LNCaP clone FGC (cell line): ENCODE measurements at regions not wholly inside any gene's neighbourhood (a gene's known extent, or its start where the extent isn't known, plus 50 kb on each side); places are given as distances from the start of the nearest gene placed in this dataset.

Experiments
- DNase-seq: peaks from one replicate; pipeline ENCODE4 v3.0.0-alpha.2; 2011; ENCODE audit warnings: low read depth
- H3K4me3 ChIP-seq: 2 replicates; pipeline ENCODE4 v1.5.1; 2011; ENCODE audit warnings: mild to moderate bottlenecking, low read depth, low read length, control low read depth
- TF ChIP-seq, protein P1 (sequence below): IDR thresholded peaks from 2 replicates; pipeline ENCODE4 v1.5.1; 2012; ENCODE audit warnings: mild to moderate bottlenecking; ENCODE audit not compliant: control insufficient read depth, insufficient read depth; ENCODE audit errors: extremely low read depth

DNA sequence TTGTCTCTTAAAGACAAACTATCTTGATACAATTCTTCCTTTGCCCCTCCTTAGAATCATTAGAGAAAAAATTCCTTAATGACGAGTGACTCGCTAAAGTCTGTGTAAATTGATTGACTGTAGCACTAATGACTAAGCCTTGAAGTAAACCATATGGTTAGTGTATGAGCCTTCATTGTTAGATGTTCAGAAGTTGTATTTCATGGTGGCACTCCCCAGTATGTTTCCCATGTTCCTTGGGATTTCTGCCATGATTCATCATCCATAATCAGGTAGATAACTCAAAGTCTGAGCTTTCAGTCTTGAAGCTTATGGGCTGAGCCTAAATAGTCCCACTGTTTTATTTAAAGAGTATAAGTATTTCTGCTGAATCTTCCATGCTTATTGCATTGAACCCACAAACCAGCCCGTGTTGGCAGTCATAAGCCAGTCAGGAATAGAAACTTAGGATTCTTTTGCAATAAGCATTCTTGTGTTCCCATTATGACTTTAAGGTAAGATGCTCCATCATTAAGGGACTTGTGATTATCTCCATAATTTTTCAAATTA lies 371.2 kb upstream of the RARB start:
- no peak for DNase-seq
- H3K4me3 ChIP-seq = no peak overlapping the region
- TF ChIP-seq, protein P1, sequence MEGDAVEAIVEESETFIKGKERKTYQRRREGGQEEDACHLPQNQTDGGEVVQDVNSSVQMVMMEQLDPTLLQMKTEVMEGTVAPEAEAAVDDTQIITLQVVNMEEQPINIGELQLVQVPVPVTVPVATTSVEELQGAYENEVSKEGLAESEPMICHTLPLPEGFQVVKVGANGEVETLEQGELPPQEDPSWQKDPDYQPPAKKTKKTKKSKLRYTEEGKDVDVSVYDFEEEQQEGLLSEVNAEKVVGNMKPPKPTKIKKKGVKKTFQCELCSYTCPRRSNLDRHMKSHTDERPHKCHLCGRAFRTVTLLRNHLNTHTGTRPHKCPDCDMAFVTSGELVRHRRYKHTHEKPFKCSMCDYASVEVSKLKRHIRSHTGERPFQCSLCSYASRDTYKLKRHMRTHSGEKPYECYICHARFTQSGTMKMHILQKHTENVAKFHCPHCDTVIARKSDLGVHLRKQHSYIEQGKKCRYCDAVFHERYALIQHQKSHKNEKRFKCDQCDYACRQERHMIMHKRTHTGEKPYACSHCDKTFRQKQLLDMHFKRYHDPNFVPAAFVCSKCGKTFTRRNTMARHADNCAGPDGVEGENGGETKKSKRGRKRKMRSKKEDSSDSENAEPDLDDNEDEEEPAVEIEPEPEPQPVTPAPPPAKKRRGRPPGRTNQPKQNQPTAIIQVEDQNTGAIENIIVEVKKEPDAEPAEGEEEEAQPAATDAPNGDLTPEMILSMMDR = no peak

DNA sequence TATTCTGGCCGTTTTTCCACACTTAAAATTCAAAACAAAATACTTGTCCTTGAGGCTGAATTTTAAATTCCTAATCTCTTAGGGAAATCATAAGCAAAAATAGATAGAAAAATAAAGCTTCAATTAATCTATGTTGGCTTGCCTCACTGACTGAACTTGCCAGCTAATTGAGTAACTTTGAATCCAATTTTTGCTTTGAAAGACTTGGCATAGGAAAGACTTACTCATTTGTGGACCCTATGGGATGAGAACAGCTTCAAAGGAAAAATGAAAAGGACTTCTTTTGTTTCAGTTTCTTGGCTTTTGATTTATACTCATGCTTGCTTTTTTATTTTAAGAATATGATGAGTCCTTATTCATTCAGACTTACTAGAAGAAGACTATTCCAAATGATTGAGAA lies 370.7 kb upstream of the RARB start:
- TF ChIP-seq, protein P1 = no peak
- DNase-seq = no peak
- no peak overlapping the region for H3K4me3 ChIP-seq

DNA sequence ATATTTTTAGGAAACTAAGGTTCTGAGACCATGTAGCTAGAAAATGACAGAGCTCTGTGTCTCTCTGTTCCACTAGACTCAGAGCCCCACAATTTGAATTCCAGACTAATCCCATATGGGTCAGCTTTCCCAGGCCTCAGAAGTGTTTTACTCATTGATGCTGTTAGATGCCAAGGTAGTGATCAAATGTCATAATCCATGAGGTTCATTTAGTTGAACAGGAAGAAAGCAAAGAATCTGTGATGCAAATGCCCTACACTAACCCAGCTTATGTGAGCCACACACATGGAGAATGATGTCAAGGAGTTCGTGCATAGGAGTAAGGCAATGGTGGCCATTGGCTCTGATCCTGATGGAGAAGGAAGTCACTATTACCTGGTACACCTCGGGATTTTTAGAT lies 363.4 kb upstream of the RARB start:
- no peak overlapping the region for H3K4me3 ChIP-seq
- no peak for DNase-seq
- TF ChIP-seq, protein P1 = no peak

DNA sequence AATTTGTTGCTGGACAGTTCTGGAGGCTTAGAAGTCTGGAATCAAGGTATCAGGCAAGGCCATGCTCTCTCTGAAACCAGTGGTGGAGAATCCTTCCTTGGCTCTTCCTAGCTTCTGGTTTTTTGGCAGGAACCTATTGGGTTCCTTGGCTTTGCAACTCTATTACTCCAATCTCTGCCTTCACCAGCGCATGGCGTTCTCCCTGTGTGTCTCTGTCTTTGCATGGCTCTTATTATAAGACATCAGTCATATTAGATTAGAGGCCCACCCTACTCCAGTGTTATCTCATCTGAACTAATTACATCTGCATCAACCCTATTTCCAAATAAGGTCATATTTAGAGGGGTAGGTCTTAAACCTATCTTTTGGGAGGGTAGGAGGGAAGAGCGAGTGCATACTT lies 358.1 kb upstream of the RARB start:
- TF ChIP-seq, protein P1 = no peak

DNA sequence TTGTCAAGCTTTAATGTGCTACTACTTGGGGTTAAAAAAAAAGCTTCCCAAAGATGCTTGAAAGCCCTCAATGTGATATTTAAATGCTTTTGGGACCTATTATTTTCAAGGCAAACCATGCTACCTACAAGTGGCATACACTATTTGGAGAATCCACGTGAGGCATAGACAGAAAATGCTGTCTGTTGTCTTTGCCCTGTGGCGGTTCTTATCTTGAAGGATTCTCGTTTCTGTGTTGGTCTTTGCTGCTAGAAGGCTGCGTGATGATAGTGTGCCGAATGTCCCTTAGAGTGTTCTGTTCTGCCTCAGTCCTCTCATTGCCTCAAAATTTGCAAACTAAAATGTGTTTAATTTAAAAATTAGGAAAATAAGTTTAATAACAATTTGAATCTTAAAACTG lies 356.2 kb upstream of the RARB start:
- no peak for DNase-seq
- TF ChIP-seq, protein P1 = no peak
- H3K4me3 ChIP-seq = no peak overlapping the region

More for the DNA sequence above, 358.1 kb upstream of the RARB start:
- no peak for DNase-seq
- H3K4me3 ChIP-seq = no peak overlapping the region

DNA sequence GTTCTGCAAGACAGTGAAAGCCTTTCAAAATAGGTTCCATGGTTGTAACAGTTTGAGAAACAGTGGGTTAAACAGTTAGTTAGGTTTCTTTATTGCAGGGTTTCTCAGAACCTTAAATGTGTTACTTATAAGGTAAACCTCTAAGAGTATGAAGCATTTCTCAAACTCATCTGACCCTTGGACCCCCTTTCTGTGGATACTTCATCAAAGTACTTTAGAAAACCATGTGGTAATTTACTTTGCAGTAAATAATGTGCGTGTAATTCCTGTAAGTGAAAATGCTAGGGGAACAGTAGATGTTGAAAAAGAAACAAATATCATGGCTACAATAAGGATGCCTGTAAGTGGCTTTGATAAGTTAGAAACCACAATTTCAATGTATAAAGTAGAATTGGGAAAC lies 354.6 kb upstream of the RARB start:
- TF ChIP-seq, protein P1 = no peak
- no peak overlapping the region for H3K4me3 ChIP-seq
- no peak for DNase-seq

DNA sequence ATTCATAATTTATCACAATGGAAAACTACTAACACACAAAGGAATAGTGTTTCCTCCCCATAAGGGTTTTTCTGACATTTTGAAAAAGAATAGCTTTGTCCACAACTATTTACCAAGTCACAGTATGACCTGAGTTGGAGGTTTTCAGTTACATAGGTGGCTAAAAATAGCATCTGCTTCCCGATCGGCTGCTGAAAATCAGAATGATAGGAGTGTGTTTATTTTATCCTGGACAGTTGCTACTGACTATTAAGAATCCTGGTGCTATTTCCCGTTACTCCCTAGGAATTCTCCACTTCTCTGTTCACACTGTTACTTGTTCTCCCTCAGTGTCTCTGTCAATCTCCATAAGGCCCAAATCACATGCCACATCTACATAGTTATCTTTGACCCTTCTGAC lies 353.9 kb upstream of the RARB start:
- TF ChIP-seq, protein P1 = no peak
- no peak for DNase-seq
- no peak overlapping the region for H3K4me3 ChIP-seq
